Thymus (tissue), 11 donors: ENCODE measurements at regions not wholly inside any gene's neighbourhood (a gene's known extent, or its start where the extent isn't known, plus 50 kb on each side); places are given as distances from the start of the nearest gene placed in this dataset.

Experiments used
- DNase-seq, 9 donors: peaks; one replicate each; pipeline ENCODE4 v3.0.0-alpha.2; 2013; ENCODE audit warnings: low spot score in 9 of 9, low read depth in 6 of 9, missing footprints in 1 of 9
- H3K27ac ChIP-seq, 2 donors: one replicate each; pipeline ENCODE4 v1.5.1; 2013; ENCODE audit warnings: control low read depth in 1 of 2, low read depth in 1 of 2, low read length in 1 of 2, mild to moderate bottlenecking in 1 of 2, moderate library complexity in 1 of 2
- H3K27me3 ChIP-seq, 2 donors: one replicate each; pipeline ENCODE4 v1.5.1; 2013; ENCODE audit warnings: low read length in 1 of 2; ENCODE audit not compliant: control insufficient read depth in 2 of 2, insufficient read depth in 1 of 2
- H3K36me3 ChIP-seq, 2 donors: one replicate each; pipeline ENCODE4 v1.5.1; 2013; ENCODE audit warnings: low read length in 1 of 2, mild to moderate bottlenecking in 1 of 2, moderate library complexity in 1 of 2; ENCODE audit not compliant: control insufficient read depth in 2 of 2, insufficient read depth in 2 of 2
- H3K4me1 ChIP-seq, 2 donors: one replicate each; pipeline ENCODE4 v1.5.1; 2013; ENCODE audit warnings: low read length in 2 of 2; ENCODE audit not compliant: control insufficient read depth in 2 of 2, insufficient read depth in 2 of 2
- H3K4me3 ChIP-seq, 2 donors: one replicate each; pipeline ENCODE4 v1.5.1; 2013; ENCODE audit warnings: low read length in 2 of 2, control low read depth in 1 of 2, mild to moderate bottlenecking in 1 of 2
- H3K9me3 ChIP-seq, 2 donors: one replicate each; pipeline ENCODE4 v1.5.1; 2013; ENCODE audit warnings: low read length in 1 of 2, mild to moderate bottlenecking in 1 of 2; ENCODE audit not compliant: control insufficient read depth in 2 of 2, insufficient read depth in 1 of 2
- WGBS: extraction: QIAGEN DNeasy Blood & Tissue Kit; methylation state at CpG from one replicate; pipeline ENCODE4 v1.1.7; 2013; 5-methylcytosine and 5-hydroxymethylcytosine counted together
- donor health status: healthy.

DNA sequence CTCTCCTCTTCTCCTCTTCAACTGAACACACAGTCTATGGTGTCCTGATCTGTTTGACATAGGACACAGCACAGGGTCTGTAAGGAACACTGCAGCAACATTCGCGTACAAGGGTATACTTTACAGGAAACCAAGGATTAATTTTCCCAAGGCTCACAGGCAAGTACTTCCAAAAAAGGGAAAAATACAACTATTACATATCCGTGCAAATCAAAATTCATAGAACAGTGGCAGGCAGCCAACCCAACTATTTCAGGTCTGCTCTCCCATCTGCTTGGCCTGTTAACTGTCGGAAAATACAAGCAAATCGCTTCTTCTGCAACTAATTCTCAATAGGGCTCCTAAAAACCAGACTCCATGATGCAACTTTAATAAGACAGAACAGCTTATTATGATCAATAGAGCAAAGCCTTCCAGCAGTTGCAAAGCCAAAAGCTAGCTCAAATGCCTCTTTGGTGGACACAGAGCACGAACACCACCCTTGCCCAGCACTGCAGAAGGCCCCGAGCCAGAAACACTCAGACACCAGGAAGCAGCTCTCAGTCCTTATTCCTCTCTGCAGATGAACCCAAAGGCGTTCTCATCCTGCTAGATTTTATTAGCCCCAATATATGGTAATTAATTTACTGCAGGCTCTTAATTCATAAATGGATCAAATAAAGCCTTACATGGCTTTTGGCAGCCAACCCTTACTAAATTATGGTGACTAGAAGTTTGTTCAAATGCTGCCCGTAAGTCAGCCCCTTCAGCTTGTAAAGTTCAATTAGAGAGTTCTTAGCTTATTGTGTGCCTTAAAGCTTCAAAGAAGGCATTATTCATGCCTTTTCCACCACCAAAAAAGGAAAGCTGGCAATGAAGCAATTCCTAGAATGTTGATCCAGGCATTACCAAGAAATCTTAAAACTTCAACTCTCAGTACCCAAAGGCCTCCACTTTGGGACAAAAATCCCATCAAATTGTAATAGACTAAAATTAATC, 68.8 kb downstream of the ZNF608 start:
- H3K27me3 ChIP-seq: no peaks in the 10 kb centered on the region
- H3K4me1 ChIP-seq: no peaks in the 10 kb centered on the region
- no peaks in the 10 kb centered on the region for H3K9me3 ChIP-seq
- WGBS: 94% methylated on average over 9 of the region's 9 CpGs
- no peaks in the 10 kb centered on the region for H3K36me3 ChIP-seq
- no peak overlapping the region for H3K4me3 ChIP-seq
- H3K27ac ChIP-seq: no peak overlapping the region
- no peak for DNase-seq

DNA sequence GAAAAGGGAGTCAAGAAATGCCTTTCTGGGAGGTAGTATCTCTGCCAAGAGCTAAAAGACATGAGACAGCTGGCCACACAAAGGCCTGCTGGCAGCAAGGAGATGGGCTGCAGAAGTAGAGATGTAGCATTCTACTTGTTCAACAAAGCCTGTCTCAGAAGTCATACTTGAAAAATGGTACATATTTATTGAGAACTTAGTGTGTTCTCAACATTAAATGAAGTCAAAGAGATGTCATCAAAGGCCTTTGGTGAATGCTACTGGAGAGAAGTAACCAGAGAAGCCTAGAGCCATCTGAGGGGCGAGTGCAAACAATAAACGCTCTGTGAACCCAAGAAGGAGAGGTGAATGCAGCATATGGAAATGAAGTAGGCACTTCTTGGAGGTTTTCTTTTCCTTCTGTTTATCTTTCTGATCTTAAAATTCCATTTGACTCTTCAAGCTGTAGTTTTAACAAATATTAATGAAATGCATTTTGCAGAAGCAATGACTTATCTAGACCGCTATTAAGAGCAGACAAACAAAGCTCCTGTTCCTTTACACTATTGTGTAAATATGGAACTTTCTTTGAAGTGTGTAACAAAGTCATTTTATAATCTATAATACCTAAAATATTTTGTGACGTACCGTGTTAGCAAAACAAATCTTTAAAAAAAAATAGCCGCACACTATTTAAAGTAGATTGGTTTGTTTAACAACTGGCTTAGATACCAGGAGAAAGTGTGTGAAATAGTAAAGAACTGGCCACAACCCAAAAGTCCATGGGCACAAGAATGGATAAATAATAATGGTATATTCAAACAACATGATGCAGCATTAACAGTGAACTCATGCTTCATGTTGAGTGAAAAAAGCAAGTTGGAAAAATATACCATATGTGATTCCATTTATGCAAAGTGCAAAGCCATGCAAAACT, 70.2 kb downstream of the ZNF608 start:
- Histone ChIP-seq H3K9me3 (no peaks in the 10 kb centered on the region), H3K4me1 (no peaks in the 10 kb centered on the region), H3K36me3 (no peaks in the 10 kb centered on the region), H3K4me3 (no peak overlapping the region), H3K27ac (no peak overlapping the region), H3K27me3 (no peaks in the 10 kb centered on the region)
- no peak for DNase-seq
- WGBS: 98% methylated on average over 6 of the region's 6 CpGs

DNA sequence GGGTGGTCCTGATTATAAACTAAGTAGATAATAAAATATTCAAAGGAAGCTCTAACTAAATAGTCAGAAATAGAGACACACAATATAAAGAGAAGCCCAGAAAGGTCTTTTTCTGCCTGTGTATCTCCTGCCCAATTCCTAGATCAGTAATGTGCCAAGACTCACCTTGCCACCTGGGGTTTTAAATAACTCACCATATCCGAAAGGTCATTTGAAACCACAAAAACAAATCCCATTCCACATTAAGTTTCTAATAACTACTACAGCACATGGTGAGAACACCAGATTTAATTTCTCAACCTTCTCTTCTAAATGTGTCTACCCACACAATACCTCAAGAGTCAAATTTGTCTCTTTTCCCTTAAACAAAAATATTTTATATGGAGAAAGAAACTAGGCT, 75.2 kb downstream of the ZNF608 start:
- 90% methylated on average over 1 of the region's 1 CpG for WGBS
- no peaks in the 10 kb centered on the region for H3K27me3 ChIP-seq
- no peak overlapping the region for H3K27ac ChIP-seq

DNA sequence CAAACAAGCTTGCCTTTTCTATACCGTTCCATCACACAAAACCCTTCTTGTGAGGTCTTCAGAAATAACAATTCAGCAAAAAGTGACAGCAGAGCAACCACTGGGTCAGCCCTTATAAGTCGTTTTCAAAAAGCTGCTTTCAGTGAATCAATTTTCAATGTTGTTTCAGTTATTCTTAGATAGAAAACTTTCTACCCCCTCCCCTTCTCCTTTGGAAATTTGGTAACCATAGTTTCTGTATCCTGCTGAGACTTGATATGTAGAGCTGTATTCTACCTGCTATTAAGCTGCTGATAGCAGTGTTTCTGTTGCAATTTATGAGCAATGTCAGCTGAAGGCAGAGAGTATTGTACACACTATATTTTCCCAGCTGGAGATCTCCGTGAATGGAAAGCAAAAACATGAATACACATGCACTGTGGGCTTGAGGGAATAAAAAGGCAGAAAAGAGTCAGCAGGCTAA, 75.7 kb downstream of the ZNF608 start:
- no peak overlapping the region for H3K4me3 ChIP-seq
- WGBS: 92% methylated on average over 3 of the region's 3 CpGs
- no peak for DNase-seq
- no peaks in the 10 kb centered on the region for H3K4me1 ChIP-seq
- no peaks in the 10 kb centered on the region for H3K36me3 ChIP-seq
- H3K9me3 ChIP-seq: no peaks in the 10 kb centered on the region
- no peaks in the 10 kb centered on the region for H3K27me3 ChIP-seq
- no peak overlapping the region for H3K27ac ChIP-seq

More for the DNA sequence above, 75.2 kb downstream of the ZNF608 start:
- no peak overlapping the region for H3K4me3 ChIP-seq
- no peaks in the 10 kb centered on the region for H3K4me1 ChIP-seq
- H3K36me3 ChIP-seq: no peaks in the 10 kb centered on the region
- no peaks in the 10 kb centered on the region for H3K9me3 ChIP-seq
- no peak for DNase-seq

DNA sequence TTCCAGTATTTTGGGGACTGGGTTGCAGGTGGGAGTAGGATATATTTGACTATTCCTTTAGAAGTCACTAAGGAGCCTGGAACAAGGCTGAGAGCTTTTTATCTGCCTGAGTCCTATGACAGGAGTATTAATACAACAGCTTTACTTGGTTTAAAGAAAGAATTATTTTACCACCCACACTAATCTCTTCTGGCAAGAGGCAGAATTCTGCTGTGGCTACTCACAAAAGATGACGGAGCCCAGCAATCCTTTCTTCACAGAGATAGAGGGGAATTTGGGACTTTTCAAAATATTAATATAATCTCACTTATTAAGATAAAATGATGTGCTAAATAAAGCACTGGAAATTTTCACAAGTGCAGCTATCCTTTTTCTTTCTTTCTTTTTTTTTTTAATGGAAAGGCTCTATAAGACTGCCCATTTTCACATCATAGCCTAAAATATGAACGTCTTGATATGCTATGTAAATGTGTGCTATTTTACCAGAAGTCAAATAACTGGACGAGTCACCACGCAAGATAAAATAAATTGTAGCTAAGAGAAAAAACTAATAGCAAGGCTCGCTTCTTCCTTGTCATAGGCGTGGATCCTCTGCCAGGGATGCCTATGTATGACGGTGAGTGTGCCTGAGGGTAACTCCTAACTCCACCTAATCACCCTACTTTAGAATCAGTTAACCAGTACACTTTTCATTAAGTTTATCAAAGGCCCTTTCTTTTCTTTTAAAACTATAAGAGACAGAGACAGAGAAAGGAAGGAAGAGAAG, 76.3 kb downstream of the ZNF608 start:
- Histone ChIP-seq H3K4me1 (no peaks in the 10 kb centered on the region), H3K4me3 (no peak overlapping the region), H3K36me3 (no peaks in the 10 kb centered on the region), H3K27ac (no peak overlapping the region), H3K27me3 (no peaks in the 10 kb centered on the region), H3K9me3 (no peaks in the 10 kb centered on the region)
- 95% methylated on average over 7 of the region's 7 CpGs for WGBS
- no peak for DNase-seq

DNA sequence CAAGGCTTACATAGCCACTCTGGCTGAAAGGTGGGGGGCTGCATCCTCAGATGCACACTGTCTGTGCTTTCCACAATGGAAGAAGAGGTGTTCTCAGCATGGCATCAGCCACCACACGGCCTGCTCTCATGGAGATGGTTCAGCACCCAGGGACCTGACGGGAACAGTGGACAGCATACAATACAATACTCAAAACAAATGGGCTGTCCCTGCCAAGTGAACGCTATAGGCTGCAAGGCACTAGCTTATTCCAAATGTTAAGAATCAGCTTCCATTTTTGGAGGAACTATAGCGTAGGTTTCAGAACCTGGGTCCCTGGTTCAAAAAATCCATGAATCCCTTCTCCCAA, 77.2 kb downstream of the ZNF608 start:
- Histone ChIP-seq H3K9me3 (no peaks in the 10 kb centered on the region), H3K4me1 (no peaks in the 10 kb centered on the region), H3K36me3 (no peaks in the 10 kb centered on the region), H3K4me3 (no peak overlapping the region), H3K27me3 (no peaks in the 10 kb centered on the region), H3K27ac (no peak overlapping the region)
- 96% methylated on average over 4 of the region's 4 CpGs for WGBS
- no peak for DNase-seq

DNA sequence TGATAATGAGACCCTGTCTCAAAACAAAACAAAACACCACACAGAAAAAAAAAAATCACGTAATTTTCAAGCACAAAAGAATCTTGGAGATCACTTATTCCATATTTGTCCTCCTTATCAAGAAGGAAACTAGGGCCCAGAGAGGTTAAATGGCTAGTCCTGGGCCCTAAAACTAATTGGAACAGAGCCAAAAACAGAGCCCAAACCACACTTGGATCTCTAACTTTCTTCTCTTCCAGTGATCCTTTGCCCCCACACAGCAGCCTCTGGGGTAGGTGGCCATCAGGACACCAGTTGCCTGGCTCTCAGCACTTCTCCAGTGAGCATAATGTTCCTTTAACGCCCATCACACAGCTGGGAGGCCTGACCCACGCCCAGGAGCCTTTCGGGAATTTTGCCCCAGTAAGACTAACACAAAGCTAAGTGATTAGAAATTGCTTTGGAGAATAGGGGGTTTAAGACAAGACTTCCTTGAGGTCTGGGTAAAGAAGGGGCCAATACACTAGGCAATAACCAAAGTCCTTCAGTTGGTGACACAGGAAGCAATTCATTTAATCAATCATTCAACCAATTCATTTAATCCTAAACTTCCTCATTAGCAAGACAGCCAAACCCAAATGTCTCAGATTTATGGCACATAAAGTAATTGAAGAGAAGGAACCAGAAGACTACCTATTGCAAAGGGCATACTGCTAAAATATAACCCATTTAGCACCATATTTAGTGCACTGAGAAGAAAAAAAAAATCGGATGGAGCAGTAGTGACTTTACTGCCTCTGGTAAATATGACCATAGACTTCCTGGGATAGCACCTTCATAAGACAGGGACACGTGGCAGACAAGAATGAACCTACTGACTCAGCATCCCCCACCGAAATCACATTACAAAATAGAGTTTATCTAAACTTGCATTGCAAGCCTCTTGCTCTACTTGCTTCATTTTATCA, 77.8 kb downstream of the ZNF608 start:
- Histone ChIP-seq H3K36me3 (no peaks in the 10 kb centered on the region), H3K4me3 (no peak overlapping the region), H3K27ac (no peak overlapping the region), H3K4me1 (no peaks in the 10 kb centered on the region), H3K9me3 (no peaks in the 10 kb centered on the region), H3K27me3 (no peaks in the 10 kb centered on the region)
- 94% methylated on average over 7 of the region's 7 CpGs for WGBS
- DNase-seq: no peak

DNA sequence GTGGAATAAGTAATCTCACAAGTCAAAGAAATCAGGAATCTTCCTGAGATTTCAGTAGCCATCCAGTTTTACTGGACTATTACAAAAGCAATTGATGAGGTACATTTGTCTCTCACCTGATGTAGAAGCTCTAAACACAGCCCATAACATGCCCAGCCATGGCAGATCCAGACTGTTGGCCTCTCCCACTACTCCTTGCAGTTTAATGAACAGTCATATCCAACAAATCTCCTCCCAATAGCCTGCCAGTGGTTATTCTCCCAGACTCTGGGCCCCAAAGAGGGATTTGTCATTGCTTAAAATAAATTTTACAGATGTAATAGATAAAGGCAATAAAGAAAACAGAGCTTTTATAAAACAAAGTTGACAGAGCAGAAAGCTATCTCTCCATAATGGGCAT, 80.8 kb downstream of the ZNF608 start:
- no peak for DNase-seq
- H3K4me3 ChIP-seq: no peak overlapping the region
- H3K27ac ChIP-seq: no peak overlapping the region
- H3K27me3 ChIP-seq: no peaks in the 10 kb centered on the region
- H3K9me3 ChIP-seq: no peaks in the 10 kb centered on the region
- H3K4me1 ChIP-seq: no peaks in the 10 kb centered on the region
- no peaks in the 10 kb centered on the region for H3K36me3 ChIP-seq
